NT2/D1 (cell line): ENCODE measurements at regions not wholly inside any gene's neighbourhood (a gene's known extent, or its start where the extent isn't known, plus 50 kb on each side); places are given as distances from the start of the nearest gene placed in this dataset.
A peak's percentile ranks its signal among the peaks of the same experiment; 100 is the strongest.

Source experiments
- DNase-seq: peaks from one replicate; pipeline ENCODE4 v3.0.0-alpha.2; 2011; ENCODE audit warnings: low read depth, low spot score
- H3K27me3 ChIP-seq: 2 replicates; pipeline ENCODE4 v1.6.0; 2011; ENCODE audit warnings: mild to moderate bottlenecking; ENCODE audit not compliant: insufficient read length, insufficient read depth
- H3K36me3 ChIP-seq: 2 replicates; pipeline ENCODE4 v1.6.1; 2011; ENCODE audit warnings: mild to moderate bottlenecking, low read length, mixed read lengths; ENCODE audit not compliant: insufficient read depth, insufficient read length
- H3K4me1 ChIP-seq: 2 replicates; pipeline ENCODE4 v1.5.1; 2011; ENCODE audit not compliant: insufficient read depth, insufficient read length
- H3K4me3 ChIP-seq: 2 replicates; pipeline ENCODE4 v1.5.1; 2011; ENCODE audit warnings: low read depth; ENCODE audit not compliant: insufficient read length
- H3K9ac ChIP-seq: 2 replicates; pipeline ENCODE4 v1.6.0; 2011; ENCODE audit warnings: low read depth; ENCODE audit not compliant: insufficient read length
- H3K9me3 ChIP-seq: 2 replicates; pipeline ENCODE4 v1.5.1; 2011; ENCODE audit warnings: mild to moderate bottlenecking, low read length; ENCODE audit not compliant: insufficient read depth
- SUZ12 ChIP-seq: IDR thresholded peaks from 2 replicates; pipeline ENCODE4 v1.6.1; 2011; ENCODE audit not compliant: insufficient read length, insufficient read depth; ENCODE audit errors: extremely low read depth
- YY1 ChIP-seq: IDR thresholded peaks from 2 replicates; pipeline ENCODE4 v1.6.1; 2011; ENCODE audit not compliant: insufficient read length, insufficient read depth
- ZNF274 ChIP-seq: IDR thresholded peaks from 2 replicates; pipeline ENCODE4 v1.6.1; 2011; ENCODE audit warnings: mild to moderate bottlenecking, low read depth, low read length

DNA sequence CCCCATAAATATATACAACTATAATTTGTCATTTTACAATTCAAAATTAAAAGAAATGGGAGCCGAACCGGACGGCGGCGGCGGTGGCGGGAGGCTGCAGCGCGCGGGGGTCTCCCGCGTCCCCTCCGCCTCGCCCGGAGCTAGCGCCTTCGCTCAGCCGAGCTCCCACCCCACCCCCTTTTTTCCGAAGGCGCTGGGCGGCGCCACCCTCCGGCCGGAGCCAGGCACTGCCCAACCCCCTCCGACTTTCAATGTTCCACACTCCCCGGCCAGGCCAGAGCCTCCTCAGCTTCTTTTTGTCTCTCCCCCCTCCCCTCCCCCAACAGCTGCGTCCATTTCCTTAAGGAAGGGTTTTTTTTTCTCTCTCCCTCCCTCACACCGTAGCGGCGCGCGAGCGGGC is 214.1 kb upstream of the GEMIN8 start:
- DNase-seq = no peak
- H3K4me1 ChIP-seq = no peaks in the 10 kb centered on the region

GRCh38 chrX:14235004-14235403 is 205.3 kb upstream of the GEMIN8 start:
- H3K4me1 ChIP-seq = no peaks in the 10 kb centered on the region
- H3K27me3 ChIP-seq = no peaks in the 10 kb centered on the region
- H3K9ac ChIP-seq = no peak overlapping the region
- TF ChIP-seq SUZ12 (no peak), ZNF274 (no peak), YY1 (no peak)
- H3K9me3 ChIP-seq = peaks cover 8% of the 10 kb centered on the region; the same call in 1 of the 2 replicates
- no peak overlapping the region for H3K4me3 ChIP-seq
- no peaks in the 10 kb centered on the region for H3K36me3 ChIP-seq
- DNase-seq = peak; percentile 5

More for the DNA sequence above, 214.1 kb upstream of the GEMIN8 start:
- no peak overlapping the region for H3K4me3 ChIP-seq
- H3K9ac ChIP-seq = no peak overlapping the region
- TF ChIP-seq SUZ12 = no peak
- TF ChIP-seq YY1 = no peak
- TF ChIP-seq ZNF274 = no peak
- H3K9me3 ChIP-seq = no peaks in the 10 kb centered on the region
- no peaks in the 10 kb centered on the region for H3K36me3 ChIP-seq
- no peaks in the 10 kb centered on the region for H3K27me3 ChIP-seq

DNA sequence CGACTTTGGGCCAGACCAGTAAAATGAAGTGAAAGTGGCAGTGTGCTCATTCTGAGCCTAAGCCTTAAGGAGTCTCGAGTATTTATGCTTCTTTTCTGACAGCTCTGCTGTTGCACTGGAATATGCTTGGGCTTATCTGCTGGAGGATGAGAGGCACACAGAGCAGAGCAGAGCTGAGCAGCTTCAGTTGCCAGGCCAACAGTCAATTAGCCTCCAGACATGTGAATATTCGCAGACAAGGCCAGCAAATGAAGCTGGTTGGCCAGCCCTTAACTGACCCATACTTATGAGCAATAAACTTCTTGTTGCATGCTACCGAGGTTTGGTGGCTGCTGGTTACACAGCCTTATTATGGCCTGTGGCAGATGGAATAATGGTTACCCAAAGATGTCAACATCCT is 203.0 kb upstream of the GEMIN8 start:
- TF ChIP-seq ZNF274 = no peak
- TF ChIP-seq SUZ12 = no peak
- TF ChIP-seq YY1 = no peak

DNA sequence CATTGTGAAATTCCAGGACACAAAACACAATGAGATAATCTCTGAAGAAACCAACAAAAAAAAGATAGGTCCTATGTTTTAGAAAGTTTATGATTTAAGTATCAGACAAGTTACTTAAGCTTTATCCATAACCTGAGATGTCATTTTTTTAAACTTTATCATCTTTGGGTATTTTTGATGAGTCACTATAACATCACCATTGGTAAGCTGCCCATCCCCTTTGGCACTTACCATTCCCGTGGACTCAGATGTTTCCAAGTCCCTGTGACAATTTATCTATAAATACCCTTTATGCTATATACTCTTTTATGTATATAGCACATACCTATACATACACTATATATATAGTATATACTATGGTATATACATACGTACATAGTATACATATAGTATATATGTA is 198.9 kb upstream of the GEMIN8 start:
- DNase-seq = no peak
- Histone ChIP-seq H3K27me3 (no peaks in the 10 kb centered on the region), H3K4me1 (no peaks in the 10 kb centered on the region), H3K9ac (no peak overlapping the region), H3K4me3 (no peak overlapping the region), H3K36me3 (no peaks in the 10 kb centered on the region), H3K9me3 (no peaks in the 10 kb centered on the region)
- TF ChIP-seq SUZ12 (no peak), ZNF274 (no peak), YY1 (no peak)

More for the DNA sequence above, 203.0 kb upstream of the GEMIN8 start:
- no peaks in the 10 kb centered on the region for H3K27me3 ChIP-seq
- H3K4me1 ChIP-seq = no peaks in the 10 kb centered on the region
- H3K4me3 ChIP-seq = no peak overlapping the region
- peaks cover 8% of the 10 kb centered on the region; the same call in 1 of the 2 replicates for H3K9me3 ChIP-seq
- H3K36me3 ChIP-seq = no peaks in the 10 kb centered on the region
- H3K9ac ChIP-seq = no peak overlapping the region
- DNase-seq = no peak

- H3K9ac ChIP-seq = no peak overlapping the region
- TF ChIP-seq ZNF274 = no peak
- DNase-seq = no peak
- H3K4me3 ChIP-seq = no peak overlapping the region
- H3K4me1 ChIP-seq = no peaks in the 10 kb centered on the region
- H3K27me3 ChIP-seq = no peaks in the 10 kb centered on the region
- H3K36me3 ChIP-seq = no peaks in the 10 kb centered on the region
- H3K9me3 ChIP-seq = no peaks in the 10 kb centered on the region
Observed at GRCh38 chrX:14220386-14220944, 190.8 kb upstream of the GEMIN8 start.

DNA sequence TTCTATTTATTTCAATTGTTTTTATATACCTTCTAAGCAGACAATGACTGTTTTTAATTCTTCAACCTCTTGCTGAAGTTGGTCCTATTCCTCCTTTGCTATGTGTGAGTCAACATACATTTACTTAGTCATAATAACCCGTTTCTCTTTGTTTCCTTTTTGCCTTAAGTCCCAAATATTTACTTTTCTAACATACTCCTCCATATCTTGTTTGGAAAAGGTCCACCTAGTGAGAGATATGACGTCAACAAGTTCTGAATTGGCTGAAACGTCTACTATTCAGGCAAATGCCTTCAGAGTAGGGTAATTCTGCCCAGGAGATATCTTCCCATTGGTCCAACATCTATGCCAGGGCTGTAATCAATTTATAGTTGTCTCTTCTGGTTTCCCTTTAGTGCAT is 179.3 kb upstream of the GEMIN8 start:
- no peaks in the 10 kb centered on the region for H3K4me1 ChIP-seq
- no peaks in the 10 kb centered on the region for H3K36me3 ChIP-seq
- TF ChIP-seq SUZ12 = no peak
- TF ChIP-seq YY1 = no peak
- TF ChIP-seq ZNF274 = no peak
- H3K9ac ChIP-seq = no peak overlapping the region
- no peak for DNase-seq
- no peaks in the 10 kb centered on the region for H3K27me3 ChIP-seq
- H3K9me3 ChIP-seq = peaks cover 12% of the 10 kb centered on the region; the same call in 1 of the 2 replicates
- no peak overlapping the region for H3K4me3 ChIP-seq

GRCh38 chrX:14194711-14195110 is 165.0 kb upstream of the GEMIN8 start:
- DNase-seq = no peak
- Histone ChIP-seq H3K4me1 (no peaks in the 10 kb centered on the region), H3K9ac (no peak overlapping the region), H3K27me3 (no peaks in the 10 kb centered on the region), H3K36me3 (no peaks in the 10 kb centered on the region), H3K9me3 (no peaks in the 10 kb centered on the region), H3K4me3 (no peak overlapping the region)
- TF ChIP-seq YY1 = no peak
- no peak for TF ChIP-seq ZNF274
- no peak for TF ChIP-seq SUZ12
